ENCODE measurements at regions not wholly inside any gene's neighbourhood (a gene's known extent, or its start where the extent isn't known, plus 50 kb on each side); places are given as distances from the start of the nearest gene placed in this dataset.
"Not testable (repeated sequence)": the region's sequence is repeated elsewhere in the genome, so short reads cannot be mapped to it uniquely, and the experiment has no call there.

- DNase-seq (ENCODE audit: low read depth, low spot score): no peak
Observed at GRCh38 chr13:67943116-67943515, 713.0 kb upstream of the PCDH9 start.

- no peak for DNase-seq (ENCODE audit: low read depth, low spot score)
Observed at GRCh38 chr13:67935626-67936025, 705.5 kb upstream of the PCDH9 start.

- no peak for DNase-seq (ENCODE audit: low read depth, low spot score)
Observed at GRCh38 chr13:67934617-67935330, 704.6 kb upstream of the PCDH9 start.

GRCh38 chr13:67932991-67933390 lies 702.9 kb upstream of the PCDH9 start:
- no peak for DNase-seq (ENCODE audit: low read depth, low spot score)

GRCh38 chr13:67917291-67917987 lies 687.3 kb upstream of the PCDH9 start:
- DNase-seq (ENCODE audit: low read depth, low spot score): no peak

- DNase-seq (ENCODE audit: low read depth, low spot score): no peak
Observed at GRCh38 chr13:67916650-67917049, 686.5 kb upstream of the PCDH9 start.

GRCh38 chr13:67914535-67914934 lies 684.4 kb upstream of the PCDH9 start:
- DNase-seq (ENCODE audit: low read depth, low spot score): no peak

- DNase-seq (ENCODE audit: low read depth, low spot score): not testable (repeated sequence)
Observed at GRCh38 chr13:67902960-67903359, 672.8 kb upstream of the PCDH9 start.

- no peak for DNase-seq (ENCODE audit: low read depth, low spot score)
Observed at GRCh38 chr13:67880916-67881315, 650.8 kb upstream of the PCDH9 start.

- DNase-seq (ENCODE audit: low read depth, low spot score): no peak
Observed at GRCh38 chr13:67878376-67878775, 648.2 kb upstream of the PCDH9 start.

GRCh38 chr13:67877031-67877430 lies 646.9 kb upstream of the PCDH9 start:
- DNase-seq (ENCODE audit: low read depth, low spot score): no peak

- no peak for DNase-seq (ENCODE audit: low read depth, low spot score)
Observed at GRCh38 chr13:67867206-67867605, 637.1 kb upstream of the PCDH9 start.

GRCh38 chr13:67860315-67860714 lies 630.2 kb upstream of the PCDH9 start:
- DNase-seq (ENCODE audit: low read depth, low spot score): no peak

- DNase-seq (ENCODE audit: low read depth, low spot score): no peak
Observed at GRCh38 chr13:67859904-67860303, 629.8 kb upstream of the PCDH9 start.

GRCh38 chr13:67857581-67858310 lies 627.6 kb upstream of the PCDH9 start:
- no peak for DNase-seq (ENCODE audit: low read depth, low spot score)

GRCh38 chr13:67856955-67857354 lies 626.8 kb upstream of the PCDH9 start:
- DNase-seq (ENCODE audit: low read depth, low spot score): no peak

GRCh38 chr13:67855741-67856238 lies 625.7 kb upstream of the PCDH9 start:
- DNase-seq (ENCODE audit: low read depth, low spot score): no peak

GRCh38 chr13:67854990-67855389 lies 624.9 kb upstream of the PCDH9 start:
- DNase-seq (ENCODE audit: low read depth, low spot score): no peak

- no peak for DNase-seq (ENCODE audit: low read depth, low spot score)
Observed at GRCh38 chr13:67844574-67844973, 614.4 kb upstream of the PCDH9 start.

GRCh38 chr13:67841071-67841470 lies 610.9 kb upstream of the PCDH9 start:
- DNase-seq (ENCODE audit: low read depth, low spot score): no peak

- no peak for DNase-seq (ENCODE audit: low read depth, low spot score)
Observed at GRCh38 chr13:67833564-67833963, 603.4 kb upstream of the PCDH9 start.

- no peak for DNase-seq (ENCODE audit: low read depth, low spot score)
Observed at GRCh38 chr13:67829641-67830040, 599.5 kb upstream of the PCDH9 start.

Measured in brain pericyte (primary cell).